Dedifferentiated amniotic fluid mesenchymal stem cell (primary cell): ENCODE measurements at regions not wholly inside any gene's neighbourhood (a gene's known extent, or its start where the extent isn't known, plus 50 kb on each side); places are given as distances from the start of the nearest gene placed in this dataset.
"Not testable (repeated sequence)": the region's sequence is repeated elsewhere in the genome, so short reads cannot be mapped to it uniquely, and the experiment has no call there.

Experiments
- DNase-seq: peaks from one replicate; pipeline ENCODE4 v3.0.0-alpha.2; 2016; ENCODE audit errors: extremely low spot score

DNA sequence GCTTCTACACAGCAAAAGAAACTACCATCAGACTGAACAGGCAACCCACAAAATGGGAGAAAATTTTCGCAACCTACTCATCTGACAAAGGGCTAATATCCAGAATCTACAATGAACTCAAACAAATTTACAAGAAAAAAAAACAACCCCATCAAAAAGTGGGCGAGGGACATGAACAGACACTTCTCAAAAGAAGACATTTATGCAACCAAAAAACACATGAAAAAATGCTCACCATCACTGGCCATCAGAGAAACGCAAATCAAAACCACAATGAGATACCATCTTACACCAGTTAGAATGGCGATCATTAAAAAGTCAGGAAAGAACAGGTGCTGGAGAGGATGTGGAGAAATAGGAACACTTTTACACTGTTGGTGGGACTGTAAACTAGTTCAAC, 171.8 kb upstream of the IL12B start:
- not testable (repeated sequence) for DNase-seq

DNA sequence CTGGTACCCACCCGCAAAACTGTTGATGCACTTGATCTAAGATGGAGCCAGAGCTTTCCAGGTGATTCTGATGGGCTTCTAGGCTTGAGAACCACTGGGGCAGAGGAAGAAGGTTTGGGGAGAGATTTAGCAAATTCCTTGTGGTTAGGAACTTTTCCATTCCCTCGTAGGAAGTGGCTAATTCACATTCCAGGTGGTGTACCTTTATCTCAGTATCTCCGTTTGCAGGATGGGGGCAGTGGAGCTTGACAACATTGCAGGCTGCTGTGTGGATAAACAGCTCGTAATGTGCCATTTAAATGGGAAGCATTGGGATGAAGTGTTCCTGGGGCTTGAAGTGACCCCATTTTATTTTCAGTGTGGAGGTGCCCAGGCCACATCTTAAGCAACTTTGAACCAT, 172.9 kb upstream of the IL12B start:
- no peak for DNase-seq

DNA sequence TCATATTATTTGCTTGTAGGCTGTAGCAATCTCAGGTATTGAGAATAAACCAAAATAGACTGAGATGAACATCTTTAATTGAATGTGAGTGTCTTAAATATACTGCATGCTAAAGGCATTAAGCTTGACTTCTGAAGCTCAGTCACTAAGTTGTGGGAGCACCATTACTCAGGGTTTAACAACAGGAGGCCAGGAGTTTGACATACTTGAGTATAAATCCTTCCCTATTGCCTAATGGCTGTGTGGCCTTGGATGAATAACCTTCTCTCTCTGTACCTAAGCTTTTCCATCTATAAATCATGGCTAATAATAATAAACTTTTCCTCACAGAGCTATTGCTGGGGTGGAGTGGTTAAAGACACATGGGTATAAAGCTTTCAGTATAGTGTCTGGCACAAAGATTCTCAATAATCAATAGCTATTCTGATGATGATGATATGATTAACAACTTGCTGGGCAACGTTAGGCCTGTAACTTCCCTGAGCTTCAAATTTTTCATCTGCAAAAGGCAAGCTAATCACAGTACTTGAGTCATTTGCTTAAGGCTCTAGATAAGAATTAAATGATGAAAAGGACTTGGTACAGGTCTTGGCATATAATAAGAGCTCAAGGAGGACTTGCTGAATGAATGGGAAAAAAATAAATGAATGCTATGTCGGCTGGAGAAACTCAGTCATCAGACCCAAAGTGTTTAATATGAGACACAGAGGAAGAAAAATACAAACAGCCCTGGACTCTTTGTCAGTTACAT, 174.0 kb upstream of the IL12B start:
- DNase-seq, result no peak

DNA sequence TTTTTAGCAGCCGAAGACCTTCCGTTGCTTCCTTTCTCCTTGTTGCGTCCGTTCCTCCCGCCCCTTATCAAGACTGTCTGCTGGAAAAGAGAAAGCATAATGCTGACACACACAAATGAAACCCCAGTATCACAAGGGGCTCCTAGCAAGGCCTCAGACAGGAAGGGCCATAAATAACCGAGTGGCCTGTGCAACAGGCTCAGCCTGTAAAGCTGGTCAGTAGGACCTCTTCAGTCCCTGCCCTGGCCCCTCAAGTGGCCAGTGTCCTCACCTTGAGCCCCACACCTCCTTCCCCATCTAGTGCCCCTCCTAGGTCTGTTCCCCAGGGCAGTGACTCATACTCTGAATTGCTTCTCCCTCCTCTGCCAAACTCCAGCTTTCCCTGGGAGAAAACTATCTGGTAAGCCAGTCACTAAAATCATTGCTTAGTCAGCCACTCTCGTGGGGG, 174.6 kb upstream of the IL12B start:
- peak; percentile 54 for DNase-seq

DNA sequence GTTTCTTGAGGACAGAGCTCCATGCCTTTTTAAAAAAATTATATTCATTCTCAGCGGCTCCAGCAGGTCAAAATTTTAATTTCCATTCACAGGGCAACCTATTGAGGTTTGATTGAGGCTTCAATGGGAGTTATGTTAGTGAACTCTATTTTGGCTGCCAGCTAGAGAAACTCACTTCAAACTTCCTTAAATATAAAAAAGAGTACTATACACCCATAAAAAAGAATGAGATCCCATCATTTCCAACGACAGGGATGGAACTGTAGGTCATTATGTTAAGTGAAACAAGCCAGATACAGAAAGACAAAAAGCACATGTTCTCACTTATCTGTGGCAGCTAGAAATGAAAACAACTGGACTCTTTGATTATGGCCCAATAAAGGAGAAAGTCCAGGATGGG, 176.8 kb upstream of the IL12B start:
- DNase-seq, result no peak

DNA sequence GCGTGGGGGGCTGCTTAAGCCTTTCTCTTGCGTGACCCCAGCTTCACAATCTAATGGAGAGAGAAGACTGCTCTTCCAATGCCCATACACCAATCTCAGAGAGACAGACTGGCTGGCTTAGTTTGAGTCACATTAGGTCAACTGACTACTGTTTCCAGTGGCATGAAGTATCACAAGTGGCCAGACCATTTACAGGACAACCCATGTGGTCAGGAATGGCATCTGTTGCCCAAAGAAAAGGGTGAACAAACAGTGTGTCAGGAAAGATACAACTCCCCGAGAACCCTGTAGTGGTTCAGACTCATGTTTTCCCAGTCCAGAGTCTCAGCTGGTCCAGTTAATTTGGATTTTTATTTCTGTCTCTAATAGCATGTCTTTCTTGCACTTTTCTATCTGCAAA, 177.4 kb upstream of the IL12B start:
- DNase-seq, result no peak

DNA sequence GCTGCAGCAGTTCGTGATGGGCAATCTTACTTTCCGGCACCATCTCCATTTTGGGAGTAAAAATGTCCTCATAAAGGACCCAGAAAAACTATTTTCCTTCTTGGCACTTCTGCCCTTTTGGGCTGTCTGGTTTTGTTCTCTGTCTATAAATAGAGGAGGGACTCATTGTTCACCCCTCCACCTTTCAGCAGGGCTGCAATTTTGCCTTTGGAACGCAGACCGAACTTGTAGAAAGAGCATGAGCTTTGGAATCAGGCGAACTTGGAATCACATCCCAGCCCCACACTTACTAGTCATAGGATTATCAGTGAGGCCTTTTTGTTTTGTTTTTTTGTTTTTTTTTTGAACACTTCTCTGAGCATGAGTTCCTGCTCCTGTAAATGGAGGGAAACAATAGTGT, 178.1 kb upstream of the IL12B start:
- no peak for DNase-seq

DNA sequence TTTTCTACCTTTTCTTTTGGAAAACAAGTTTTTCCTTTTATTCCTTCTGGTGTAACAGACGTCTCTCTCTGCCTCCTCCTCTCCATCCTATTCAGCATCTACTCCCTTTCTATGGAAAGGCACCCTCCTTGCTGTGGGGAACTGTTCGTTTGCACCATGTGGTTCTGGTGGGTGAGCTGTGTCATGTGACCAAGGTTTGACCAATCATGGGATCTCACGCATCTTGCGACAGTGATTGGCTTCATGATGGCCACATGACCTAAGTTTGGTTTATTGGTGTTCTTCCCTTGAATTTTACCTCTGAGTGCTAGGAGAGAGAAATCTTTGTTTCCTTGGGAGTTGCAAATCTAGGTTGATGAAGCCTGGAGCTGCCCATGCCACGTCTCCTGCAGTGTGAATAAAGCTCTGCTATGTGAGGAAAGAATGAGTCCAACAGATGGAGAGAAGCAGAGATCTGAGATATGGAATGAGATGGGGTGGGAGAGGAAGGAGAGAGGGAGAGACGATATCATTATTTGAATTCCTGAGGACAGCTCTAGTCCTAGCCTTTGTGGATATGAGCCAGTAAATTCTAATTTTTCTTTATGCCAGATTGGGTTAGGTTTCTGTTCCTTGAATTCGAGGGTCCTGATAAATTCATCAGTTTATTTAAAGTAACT, 178.8 kb upstream of the IL12B start:
- DNase-seq, result no peak

DNA sequence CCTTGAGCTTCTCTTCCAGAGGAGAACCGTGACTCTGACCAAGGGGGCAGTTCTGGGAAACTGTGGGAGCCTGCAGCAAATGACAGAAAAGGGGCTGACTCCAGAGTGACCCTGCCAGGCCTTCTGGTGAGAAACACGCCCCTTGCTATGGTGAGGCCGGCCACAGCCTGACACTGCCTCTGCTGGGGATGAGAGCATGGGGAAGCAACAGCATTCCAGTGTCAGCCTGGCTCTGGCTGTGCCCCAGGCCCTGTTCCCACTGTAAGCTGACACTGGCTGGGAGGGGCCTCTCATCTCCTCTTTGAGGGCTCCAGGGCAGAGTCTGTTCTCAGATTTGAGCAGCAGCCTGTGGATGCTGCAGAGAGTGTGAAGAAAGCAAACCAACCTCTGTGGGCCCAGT, 180.0 kb upstream of the IL12B start:
- DNase-seq, result peak; percentile 83

DNA sequence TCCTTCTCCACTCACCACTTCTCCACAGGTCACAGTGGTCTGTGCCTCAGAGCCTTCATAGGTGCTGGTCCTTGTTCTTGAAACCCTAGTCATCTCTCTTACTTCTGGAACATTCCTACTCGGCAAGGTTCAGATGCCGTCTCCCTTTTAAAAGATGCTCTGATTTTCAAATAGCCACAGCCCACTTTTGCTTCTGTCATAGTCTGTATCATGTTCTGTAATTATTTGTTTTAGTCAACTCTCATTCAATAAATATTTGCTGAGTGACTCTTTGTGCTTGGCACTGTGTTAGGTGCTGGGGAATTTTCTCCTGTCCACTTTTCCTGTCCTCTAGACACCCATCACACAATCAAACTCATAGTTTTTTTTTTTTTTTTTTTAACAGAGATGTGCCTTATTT, 181.3 kb upstream of the IL12B start:
- no peak for DNase-seq

DNA sequence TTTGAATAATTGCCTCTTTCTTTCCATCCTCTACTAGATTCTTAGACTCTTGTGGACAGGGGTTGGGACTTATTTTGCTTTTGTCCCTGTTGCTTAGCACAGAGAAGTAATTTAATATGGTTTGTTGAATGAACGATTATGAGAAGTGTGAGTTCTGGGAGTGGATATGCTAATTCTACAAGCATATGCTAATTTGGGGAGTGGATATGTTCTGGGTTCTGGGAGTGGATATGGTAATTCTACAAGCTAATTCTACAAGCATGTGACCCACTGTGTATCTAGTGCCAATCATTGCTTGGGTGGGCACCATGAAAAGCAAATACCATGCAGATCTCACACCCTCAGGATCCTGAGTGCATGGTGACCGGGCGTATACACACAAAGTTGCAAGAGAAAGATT, 181.8 kb upstream of the IL12B start:
- DNase-seq, result no peak

DNA sequence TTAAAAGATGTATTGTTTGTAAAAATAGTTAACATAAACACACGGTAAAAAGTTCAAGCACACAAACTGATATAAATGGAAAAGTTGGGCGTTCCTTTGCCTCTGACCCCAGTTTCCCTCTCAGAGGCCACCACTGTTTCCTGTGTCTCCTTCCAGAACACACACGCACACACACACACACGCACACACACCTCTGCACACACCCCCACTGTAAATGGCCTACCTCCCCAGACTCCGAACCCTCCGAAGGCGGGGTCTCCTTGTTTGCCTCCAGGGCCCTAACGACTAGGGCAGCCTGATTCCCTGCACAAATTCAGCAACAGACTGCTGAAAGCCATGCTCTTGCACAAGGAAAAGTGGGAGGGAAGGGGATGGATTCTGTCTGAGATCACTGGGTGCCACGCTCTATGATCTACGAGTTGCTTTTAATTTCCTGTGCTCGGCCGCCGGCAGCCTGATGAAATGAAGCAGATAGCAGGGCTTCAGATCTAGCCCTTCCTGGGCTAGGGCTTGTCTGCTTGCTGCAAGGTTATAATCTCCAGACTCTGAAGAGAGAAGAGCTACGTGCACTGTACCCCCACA, 184.0 kb upstream of the IL12B start:
- DNase-seq, result no peak

DNA sequence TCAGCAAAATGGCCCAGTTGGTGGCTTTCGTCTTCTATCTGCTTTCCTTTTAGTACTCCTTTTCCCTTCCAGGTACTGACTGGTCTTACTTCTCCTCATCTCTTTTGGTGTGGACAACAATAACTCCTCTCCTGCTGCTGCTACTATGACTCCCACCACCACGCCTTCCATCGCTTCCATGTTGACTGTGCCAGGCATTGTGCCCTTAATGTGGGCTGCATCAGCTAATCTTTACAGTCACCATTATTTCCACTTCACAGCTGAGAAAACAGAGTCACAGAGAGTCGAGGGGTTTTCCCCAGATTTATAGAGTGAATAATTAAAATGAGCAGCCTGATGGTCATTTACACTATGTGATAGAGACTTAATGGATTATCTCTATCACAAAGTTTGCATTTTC, 184.9 kb upstream of the IL12B start:
- DNase-seq, result no peak

DNA sequence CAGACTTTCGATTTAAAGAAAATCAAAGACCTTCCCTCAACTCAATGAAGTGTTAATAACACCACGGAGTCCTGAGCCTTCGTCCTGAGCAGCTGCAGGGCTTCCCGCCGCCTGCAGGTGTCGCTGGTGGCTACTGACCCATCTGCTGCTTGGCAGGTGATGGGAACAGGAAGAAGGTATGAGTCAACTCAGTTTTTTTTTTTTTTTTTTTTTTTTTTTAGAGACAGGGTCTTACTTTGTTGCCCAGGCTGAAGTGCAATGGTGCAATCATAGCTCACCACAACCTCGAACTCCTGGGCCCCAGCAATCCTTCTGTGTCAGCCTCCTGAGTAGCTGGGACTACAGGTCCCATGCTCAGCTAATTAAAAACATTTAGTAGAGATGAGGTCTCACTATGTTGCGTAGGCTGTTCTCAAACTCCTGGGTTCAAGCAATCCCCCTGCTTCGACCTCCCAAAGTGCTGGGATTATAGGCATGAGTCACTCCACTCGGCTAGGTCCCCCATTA, 185.7 kb upstream of the IL12B start:
- no peak for DNase-seq

DNA sequence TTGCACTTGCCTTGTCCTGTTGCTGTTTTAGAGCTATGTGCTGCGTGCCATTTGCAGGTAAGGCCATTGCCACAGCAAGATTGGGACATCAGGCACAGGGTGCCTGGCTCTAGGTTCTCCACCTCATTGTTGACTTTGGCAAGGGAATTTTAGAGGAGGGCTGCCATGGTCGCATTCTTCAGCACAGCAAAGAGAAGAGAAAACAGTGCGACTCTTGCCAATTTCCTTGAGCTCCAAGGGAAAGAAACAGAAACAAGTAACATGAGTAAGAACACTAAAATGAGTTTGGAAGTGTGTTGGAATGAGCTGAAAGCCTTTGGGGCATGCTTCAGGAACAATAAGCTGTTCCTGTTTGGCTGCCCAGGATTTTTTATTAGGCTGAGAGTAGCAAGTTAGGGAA, 188.1 kb upstream of the IL12B start:
- DNase-seq, result peak; percentile 36

DNA sequence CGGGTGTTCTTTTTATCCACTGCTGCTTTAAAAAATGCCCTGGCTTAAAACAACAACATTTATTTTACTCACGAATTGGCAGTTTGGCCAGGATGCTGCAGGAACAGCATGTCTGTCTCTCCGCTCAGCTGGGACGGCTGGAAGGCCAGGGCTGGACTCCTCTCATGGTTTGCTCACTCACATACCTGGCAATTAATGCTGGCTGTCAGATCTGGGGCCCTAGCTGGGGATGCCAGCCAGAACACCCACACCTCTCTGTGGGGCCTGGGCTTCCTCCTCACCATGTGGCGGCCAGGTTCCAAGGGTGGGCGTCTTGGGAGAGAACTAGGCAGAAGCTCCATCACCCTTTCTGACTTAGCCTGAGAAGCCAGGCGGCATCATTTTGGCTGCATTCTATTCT, 189.1 kb upstream of the IL12B start:
- no peak for DNase-seq

DNA sequence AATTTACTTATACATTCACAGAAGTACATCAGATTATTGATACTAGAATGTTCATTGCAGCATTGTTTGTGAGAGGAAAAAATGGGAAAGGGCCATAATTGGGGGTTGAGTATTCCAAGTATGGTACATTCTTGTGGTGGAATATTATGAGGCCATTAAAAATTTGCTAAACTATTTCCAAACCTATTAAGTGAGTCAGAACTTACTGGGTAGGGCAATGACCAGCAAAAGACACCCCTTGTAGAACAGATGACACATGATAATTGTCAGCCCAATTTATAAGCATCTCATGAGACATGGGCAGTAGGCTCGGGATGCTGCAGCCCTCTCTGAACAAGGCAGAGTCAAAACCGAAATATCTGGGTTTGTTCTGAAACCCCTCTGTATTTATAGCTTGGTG, 192.6 kb upstream of the IL12B start:
- no peak for DNase-seq

DNA sequence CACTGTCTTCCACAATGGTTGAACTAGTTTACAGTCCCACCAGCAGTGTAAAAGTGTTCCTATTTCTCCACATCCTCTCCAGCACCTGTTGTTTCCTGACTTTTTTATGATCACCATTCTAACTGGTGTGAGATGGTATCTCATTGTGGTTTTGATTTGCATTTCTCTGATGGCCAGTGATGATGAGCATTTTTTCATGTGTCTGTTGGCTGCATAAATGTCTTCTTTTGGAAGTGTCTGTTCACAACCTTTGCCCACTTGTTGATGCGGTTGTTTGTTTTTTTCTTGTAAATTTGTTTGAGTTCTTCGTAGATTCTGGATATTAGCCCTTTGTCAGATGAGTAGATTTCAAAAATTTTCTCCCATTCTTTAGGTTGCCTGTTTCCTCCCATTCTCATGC, 194.0 kb upstream of the IL12B start:
- DNase-seq, result not testable (repeated sequence)

DNA sequence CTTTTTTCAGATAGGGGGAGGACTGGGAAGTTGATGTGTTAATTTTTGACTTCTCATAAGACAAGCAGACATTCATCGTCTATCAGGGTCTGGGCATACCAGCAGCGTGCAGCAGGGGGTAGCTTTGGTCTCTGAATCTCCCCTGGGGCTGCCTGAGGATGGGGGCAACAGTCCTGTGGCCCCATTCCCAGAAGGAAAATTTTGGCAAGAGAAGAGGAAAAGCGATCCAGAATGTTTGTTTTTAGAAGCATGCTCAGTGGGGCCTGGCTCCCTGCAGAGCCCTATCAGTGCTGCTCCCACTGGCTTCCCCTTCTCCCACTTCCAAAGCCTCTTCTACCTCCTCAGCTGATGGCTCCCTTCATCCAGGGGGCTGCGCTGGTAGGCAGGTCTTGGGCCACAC, 194.8 kb upstream of the IL12B start:
- no peak for DNase-seq

DNA sequence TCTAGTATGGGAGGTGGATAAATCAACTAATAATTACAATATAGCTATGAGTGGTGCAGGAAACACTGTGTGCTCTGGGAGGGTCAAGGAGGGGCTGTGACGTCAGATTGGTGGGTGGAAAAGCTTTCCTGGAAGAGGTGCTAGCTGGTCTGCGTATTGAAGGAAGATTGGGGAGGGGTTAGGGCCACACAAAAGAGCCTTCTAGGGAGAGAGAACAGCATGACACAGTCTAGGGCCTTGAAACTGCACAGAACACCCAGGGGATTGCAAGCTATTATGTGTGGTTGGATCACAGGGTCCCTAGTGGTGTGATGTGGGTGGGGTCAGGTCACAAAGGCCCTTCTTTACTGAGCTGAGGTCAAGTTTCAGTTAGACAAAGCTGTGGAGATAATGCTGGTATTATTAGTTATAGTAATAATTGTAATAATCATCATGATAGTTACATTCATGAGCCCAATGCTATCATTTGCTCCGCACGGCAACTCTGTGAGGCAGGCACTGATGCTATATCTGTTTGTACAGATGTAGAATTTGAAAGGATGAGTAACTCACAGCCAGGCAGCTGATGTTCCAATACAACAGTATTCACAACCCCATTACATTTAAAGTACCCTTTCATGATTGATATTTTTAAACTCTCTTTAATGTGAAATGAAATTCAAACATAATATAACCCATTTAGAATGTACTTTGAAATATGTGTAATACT, 197.4 kb upstream of the IL12B start:
- DNase-seq, result no peak

DNA sequence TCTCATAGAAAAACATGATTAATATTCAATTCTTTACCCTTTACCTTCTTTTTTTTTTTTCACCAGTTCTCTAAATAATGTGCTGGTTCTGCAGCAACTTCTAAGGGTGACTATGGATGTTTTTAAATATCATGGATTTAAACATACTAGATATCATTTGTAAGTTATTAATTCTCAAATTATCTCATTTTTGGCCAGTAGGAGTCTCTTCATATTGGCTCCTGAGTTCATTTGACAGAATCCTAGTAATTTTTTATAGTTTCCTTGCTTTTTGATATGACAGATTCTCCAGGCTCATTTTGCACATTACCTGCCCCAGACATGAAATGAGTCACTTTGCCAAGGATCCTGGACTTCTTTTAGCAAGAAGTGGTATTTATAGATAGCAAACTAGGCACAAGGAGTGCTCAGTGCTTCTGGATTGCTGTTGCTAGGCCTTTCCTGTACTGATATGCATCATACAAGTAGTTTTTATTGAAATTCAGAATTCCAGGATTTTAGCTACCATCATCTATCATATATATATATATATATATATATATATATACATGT, 201.3 kb upstream of the IL12B start:
- DNase-seq, result no peak

DNA sequence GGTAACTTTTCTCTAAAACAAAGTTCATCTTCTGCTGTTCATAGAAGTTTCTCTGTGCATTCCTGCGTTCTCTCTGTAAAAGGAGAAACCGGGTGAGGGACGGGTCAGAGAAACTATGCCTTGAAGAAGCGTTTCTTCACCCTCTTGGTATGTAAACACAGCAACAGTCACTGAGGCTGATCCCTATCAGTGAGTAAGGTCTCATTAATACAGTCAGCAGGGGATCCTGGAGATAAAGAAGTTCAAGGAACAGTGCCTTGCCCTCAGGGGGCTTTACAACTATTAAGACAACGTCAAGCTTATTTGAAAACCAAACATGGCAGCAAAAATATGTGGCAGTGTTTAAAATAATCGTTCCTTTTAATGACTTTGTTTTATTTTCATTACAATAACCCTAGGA, 202.9 kb upstream of the IL12B start:
- peak; percentile 66 for DNase-seq
